OCI-LY3 (cell line): ENCODE measurements at regions not wholly inside any gene's neighbourhood (a gene's known extent, or its start where the extent isn't known, plus 50 kb on each side); places are given as distances from the start of the nearest gene placed in this dataset.

Source experiments
- H2AFZ ChIP-seq: fragments of 200-600, 300-600 bp; shearing (Covaris generic); 2 replicates; pipeline ENCODE4 v1.6.0; 2014; ENCODE audit warnings: antibody characterized with exemption, low read depth, low read length
- H3K27ac ChIP-seq: fragments of 200-600, 300-600 bp; sonication (generic); 2 replicates; pipeline ENCODE4 v1.5.1; 2014; ENCODE audit warnings: mild to moderate bottlenecking, low read length, moderate library complexity, mixed read lengths
- H3K27me3 ChIP-seq: fragments of 200-600, 300-600 bp; sonication (generic); 2 replicates; pipeline ENCODE4 v1.6.1; 2014; ENCODE audit warnings: low read depth, low read length, mixed read lengths
- H3K36me3 ChIP-seq: fragments of 200-600, 300-600 bp; sonication (generic); replicated peaks from 2 replicates; pipeline ENCODE3; 2014; ENCODE audit warnings: low read depth, low read length, mixed read lengths
- H3K4me1 ChIP-seq: fragments of 300-600, 200-600 bp; sonication (generic); 2 replicates; pipeline ENCODE4 v1.6.1; 2014; ENCODE audit warnings: low read length, mixed read lengths
- H3K4me2 ChIP-seq: fragments of 200-600, 300-600 bp; sonication (generic); 2 replicates; pipeline ENCODE4 v1.6.1; 2014; ENCODE audit warnings: low read length, mixed read lengths
- H3K4me3 ChIP-seq: fragments of 300-600, 200-600 bp; sonication (generic); 2 replicates; pipeline ENCODE4 v1.5.1; 2014; ENCODE audit warnings: antibody characterized with exemption, mild to moderate bottlenecking, low read length, moderate library complexity
- H3K79me2 ChIP-seq: fragments of 300-600, 200-600 bp; shearing (Covaris generic); 2 replicates; pipeline ENCODE4 v1.6.1; 2014; ENCODE audit warnings: mild to moderate bottlenecking, low read length, mixed read lengths
- H3K9ac ChIP-seq: fragments of 300-600, 200-600 bp; shearing (Covaris generic); 2 replicates; pipeline ENCODE4 v1.6.0; 2014; ENCODE audit warnings: mild to moderate bottlenecking, low read length, moderate library complexity
- H3K9me3 ChIP-seq: fragments of 200-600, 300-600 bp; shearing (Covaris generic); 2 replicates; pipeline ENCODE4 v1.6.1; 2014; ENCODE audit warnings: low read length, mixed read lengths; ENCODE audit not compliant: insufficient read depth
- H4K20me1 ChIP-seq: fragments of 200-600, 300-600 bp; sonication (generic); 2 replicates; pipeline ENCODE4 v1.6.1; 2016; ENCODE audit warnings: low read length, mixed read lengths; ENCODE audit not compliant: insufficient read depth
- EZH2phosphoT487 ChIP-seq: fragments of 200-600 bp; shearing (Covaris generic); IDR thresholded peaks from 2 replicates; pipeline ENCODE4 v1.6.1; 2018; ENCODE audit warnings: antibody characterized with exemption, mixed run types, low read depth
- TF ChIP-seq, protein P1 (sequence below): fragments of 200-600, 300-600 bp; sonication (generic); IDR thresholded peaks from 2 replicates; pipeline ENCODE4 v1.5.1; 2014; ENCODE audit warnings: antibody characterized with exemption, low read length, low read depth

DNA sequence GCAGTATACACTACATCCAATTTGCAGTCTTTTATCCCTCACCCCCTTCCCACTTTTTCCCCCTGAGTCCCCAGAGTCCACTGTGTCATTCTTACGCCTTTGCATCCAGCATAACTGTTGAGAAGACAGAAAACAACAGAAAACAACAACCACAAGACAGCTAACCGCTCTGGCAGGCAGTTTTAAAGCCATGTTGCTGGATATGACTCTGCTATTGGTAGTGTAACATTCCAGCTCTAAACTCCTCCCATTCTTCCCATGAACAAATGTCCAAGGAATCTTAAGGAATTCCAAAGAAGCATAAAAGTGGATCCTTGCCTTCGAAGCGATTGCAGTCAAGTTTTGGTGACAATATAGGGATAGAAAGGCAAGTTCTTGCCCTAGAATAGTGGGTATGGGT lies 599.1 kb downstream of the NYAP2 start:
- no peak overlapping the region for H2AFZ ChIP-seq
- no peaks in the 10 kb centered on the region for H4K20me1 ChIP-seq
- H3K36me3 ChIP-seq, result no peaks in the 10 kb centered on the region
- H3K9ac ChIP-seq, result no peak overlapping the region
- no peaks in the 10 kb centered on the region for H3K9me3 ChIP-seq
- no peak overlapping the region for H3K4me2 ChIP-seq
- H3K4me3 ChIP-seq, result no peak overlapping the region
- H3K27me3 ChIP-seq, result no peaks in the 10 kb centered on the region
- H3K27ac ChIP-seq, result no peak overlapping the region
- H3K79me2 ChIP-seq, result no peaks in the 10 kb centered on the region
- peaks cover 14% of the 10 kb centered on the region for H3K4me1 ChIP-seq
- TF ChIP-seq, protein P1, sequence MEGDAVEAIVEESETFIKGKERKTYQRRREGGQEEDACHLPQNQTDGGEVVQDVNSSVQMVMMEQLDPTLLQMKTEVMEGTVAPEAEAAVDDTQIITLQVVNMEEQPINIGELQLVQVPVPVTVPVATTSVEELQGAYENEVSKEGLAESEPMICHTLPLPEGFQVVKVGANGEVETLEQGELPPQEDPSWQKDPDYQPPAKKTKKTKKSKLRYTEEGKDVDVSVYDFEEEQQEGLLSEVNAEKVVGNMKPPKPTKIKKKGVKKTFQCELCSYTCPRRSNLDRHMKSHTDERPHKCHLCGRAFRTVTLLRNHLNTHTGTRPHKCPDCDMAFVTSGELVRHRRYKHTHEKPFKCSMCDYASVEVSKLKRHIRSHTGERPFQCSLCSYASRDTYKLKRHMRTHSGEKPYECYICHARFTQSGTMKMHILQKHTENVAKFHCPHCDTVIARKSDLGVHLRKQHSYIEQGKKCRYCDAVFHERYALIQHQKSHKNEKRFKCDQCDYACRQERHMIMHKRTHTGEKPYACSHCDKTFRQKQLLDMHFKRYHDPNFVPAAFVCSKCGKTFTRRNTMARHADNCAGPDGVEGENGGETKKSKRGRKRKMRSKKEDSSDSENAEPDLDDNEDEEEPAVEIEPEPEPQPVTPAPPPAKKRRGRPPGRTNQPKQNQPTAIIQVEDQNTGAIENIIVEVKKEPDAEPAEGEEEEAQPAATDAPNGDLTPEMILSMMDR, result no peak
- TF ChIP-seq EZH2phosphoT487, result no peak

DNA sequence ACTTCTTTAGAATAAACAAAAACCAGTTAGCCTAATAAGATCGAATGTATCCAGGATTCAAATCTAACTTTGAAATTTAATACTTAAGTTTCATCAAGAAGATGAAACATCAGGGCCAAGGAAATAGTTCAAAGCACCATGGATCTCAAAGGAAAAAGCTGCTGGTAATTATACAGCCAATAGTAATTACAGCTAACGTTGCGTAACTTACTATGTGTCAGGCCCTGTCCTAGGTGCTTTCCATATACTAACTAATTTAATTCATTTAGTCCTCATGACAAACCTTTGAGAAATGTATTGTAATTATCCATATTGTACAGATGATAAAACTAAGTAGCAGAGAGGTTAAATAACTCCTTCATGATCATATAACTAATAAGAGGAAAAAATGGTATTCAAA lies 598.6 kb downstream of the NYAP2 start:
- H3K36me3 ChIP-seq, result no peaks in the 10 kb centered on the region
- H3K4me3 ChIP-seq, result no peak overlapping the region
- peaks cover 14% of the 10 kb centered on the region for H3K4me1 ChIP-seq
- TF ChIP-seq, protein P1, result no peak
- no peak for TF ChIP-seq EZH2phosphoT487
- H3K79me2 ChIP-seq, result no peaks in the 10 kb centered on the region
- no peak overlapping the region for H3K4me2 ChIP-seq
- H3K27me3 ChIP-seq, result no peaks in the 10 kb centered on the region
- H2AFZ ChIP-seq, result no peak overlapping the region
- no peaks in the 10 kb centered on the region for H4K20me1 ChIP-seq
- no peak overlapping the region for H3K9ac ChIP-seq
- H3K9me3 ChIP-seq, result no peaks in the 10 kb centered on the region
- no peak overlapping the region for H3K27ac ChIP-seq

DNA sequence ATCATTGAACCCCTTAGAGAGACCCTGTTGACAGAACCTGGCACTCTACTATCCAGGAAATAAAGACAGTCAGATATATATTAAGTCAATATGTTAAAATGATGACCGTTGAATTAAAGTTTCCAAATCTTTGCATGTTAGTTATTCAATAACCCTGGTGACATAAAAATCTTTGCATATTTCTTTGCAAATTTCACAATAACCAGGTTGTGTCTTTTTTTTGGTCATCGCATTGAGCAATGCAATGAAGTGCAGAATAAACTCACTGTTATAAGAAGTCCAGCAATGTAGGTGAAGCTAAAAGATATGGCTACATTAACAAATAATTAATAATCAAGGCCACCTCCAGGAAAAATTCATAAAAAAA lies 596.9 kb downstream of the NYAP2 start:
- H3K27ac ChIP-seq, result no peak overlapping the region
- no peaks in the 10 kb centered on the region for H3K27me3 ChIP-seq
- H3K79me2 ChIP-seq, result no peaks in the 10 kb centered on the region
- TF ChIP-seq EZH2phosphoT487, result no peak
- TF ChIP-seq, protein P1, result no peak
- H3K9me3 ChIP-seq, result no peaks in the 10 kb centered on the region
- H2AFZ ChIP-seq, result no peak overlapping the region
- H3K4me2 ChIP-seq, result peak overlapping the region; percentile 49
- H4K20me1 ChIP-seq, result no peaks in the 10 kb centered on the region
- no peak overlapping the region for H3K4me3 ChIP-seq
- H3K9ac ChIP-seq, result no peak overlapping the region
- H3K36me3 ChIP-seq, result no peaks in the 10 kb centered on the region
- H3K4me1 ChIP-seq, result peaks cover 14% of the 10 kb centered on the region

DNA sequence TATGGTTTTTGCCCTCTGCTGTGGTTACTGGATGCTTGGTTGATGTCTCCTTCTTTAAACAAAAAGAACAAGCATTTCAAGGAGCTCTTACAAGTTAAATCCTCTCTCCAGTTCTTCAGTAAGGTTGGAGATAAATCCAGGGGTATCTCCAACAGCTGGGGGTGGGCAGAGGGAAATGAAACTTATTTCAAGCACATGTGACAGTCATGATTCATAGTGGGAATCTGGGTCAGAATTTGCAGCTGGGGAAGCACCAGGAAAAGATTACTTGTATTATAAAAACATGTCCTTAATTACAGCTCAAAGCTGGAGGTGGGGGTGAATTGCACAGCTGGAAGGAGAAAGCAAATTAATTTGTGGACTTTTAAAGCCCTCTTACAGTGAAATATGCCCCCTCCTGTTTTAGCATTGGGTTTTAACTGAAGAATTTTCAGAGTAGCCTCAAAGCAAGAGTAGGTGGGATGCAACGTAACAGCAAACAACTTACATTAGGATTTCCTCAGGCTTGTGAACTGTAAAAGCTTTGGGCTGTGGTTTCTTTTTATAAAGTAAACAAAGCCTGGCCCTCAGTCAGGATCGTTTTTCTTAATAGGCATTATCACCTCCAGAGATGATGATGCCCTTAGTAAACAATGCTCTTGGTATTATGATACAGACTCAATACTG lies 596.4 kb downstream of the NYAP2 start:
- Histone ChIP-seq H3K27ac (no peak overlapping the region), H3K4me1 (peaks cover 14% of the 10 kb centered on the region), H3K9me3 (no peaks in the 10 kb centered on the region), H3K4me2 (peak overlapping the region; percentile 49), H2AFZ (no peak overlapping the region), H3K79me2 (no peaks in the 10 kb centered on the region), H3K36me3 (no peaks in the 10 kb centered on the region), H3K9ac (no peak overlapping the region), H3K4me3 (no peak overlapping the region), H3K27me3 (no peaks in the 10 kb centered on the region), H4K20me1 (no peaks in the 10 kb centered on the region)
- no peak for TF ChIP-seq EZH2phosphoT487
- TF ChIP-seq, protein P1, result no peak
